H1 (cell line): ENCODE measurements at regions not wholly inside any gene's neighbourhood (a gene's known extent, or its start where the extent isn't known, plus 50 kb on each side); places are given as distances from the start of the nearest gene placed in this dataset.

ENCODE experiments used
- CHD2 ChIP-seq: IDR thresholded peaks from 2 replicates; pipeline ENCODE4 v1.6.1; 2012; ENCODE audit warnings: low read length, improper control_type of control experiment
- CHD7 ChIP-seq: fragments of 300-600 bp; sonication (generic); IDR thresholded peaks from 2 replicates; pipeline ENCODE4 v1.7.1; 2012; ENCODE audit warnings: low read length, moderate library complexity, mild to moderate bottlenecking, inconsistent platforms; ENCODE audit not compliant: insufficient replicate concordance
- EGR1 ChIP-seq: IDR thresholded peaks from 2 replicates; pipeline ENCODE4 v1.6.1; 2011; ENCODE audit warnings: low read depth, low read length, borderline replicate concordance
- GABPA ChIP-seq: IDR thresholded peaks from 2 replicates; pipeline ENCODE4 v1.6.1; 2011; ENCODE audit warnings: mild to moderate bottlenecking, low read length, moderate library complexity, borderline replicate concordance; ENCODE audit not compliant: insufficient read depth
- RNF2 ChIP-seq: fragments of 200-900, 300-1000 bp; sonication (generic); IDR thresholded peaks from 2 replicates; pipeline ENCODE4 v1.7.1; 2016; ENCODE audit warnings: borderline replicate concordance, low read depth, mild to moderate bottlenecking, antibody characterized with exemption, low read length; ENCODE audit not compliant: poor library complexity, severe bottlenecking; ENCODE audit errors: missing control alignments
- SP4 ChIP-seq: IDR thresholded peaks from 2 replicates; pipeline ENCODE4 v1.6.1; 2012; ENCODE audit warnings: low read length, inconsistent platforms
- TAF1 ChIP-seq: IDR thresholded peaks from 2 replicates; pipeline ENCODE4 v1.6.1; 2011; ENCODE audit warnings: mild to moderate bottlenecking, low read depth, low read length

- TF ChIP-seq CHD7 (no peak), SP4 (no peak), EGR1 (no peak), TAF1 (no peak), RNF2 (no peak), GABPA (no peak), CHD2 (no peak)
Measured at GRCh38 chr1:38151399-38151798, 104.8 kb upstream of the POU3F1 start (continued).
